Uterus (tissue), 2 donors: ENCODE measurements at regions not wholly inside any gene's neighbourhood (a gene's known extent, or its start where the extent isn't known, plus 50 kb on each side); places are given as distances from the start of the nearest gene placed in this dataset.

Source experiments
- POLR2A ChIP-seq, 2 donors: fragments of 450-650 bp; IDR thresholded peaks; one replicate each; pipeline ENCODE4 v1.6.1; 2016; ENCODE audit warnings: antibody characterized with exemption in 2 of 2, mild to moderate bottlenecking in 1 of 2, moderate library complexity in 1 of 2
- TF ChIP-seq, protein P1 (sequence below), 4 experiments: fragments of 200-600 bp in 2 of 4; fragments of 450-650 bp in 2 of 4; sonication (generic) in 2 of 4; IDR thresholded peaks; one replicate each; pipeline ENCODE4 v1.5.1; 2016 to 2019; ENCODE audit warnings: antibody characterized with exemption in 4 of 4, mild to moderate bottlenecking in 2 of 4, moderate library complexity in 1 of 4

DNA sequence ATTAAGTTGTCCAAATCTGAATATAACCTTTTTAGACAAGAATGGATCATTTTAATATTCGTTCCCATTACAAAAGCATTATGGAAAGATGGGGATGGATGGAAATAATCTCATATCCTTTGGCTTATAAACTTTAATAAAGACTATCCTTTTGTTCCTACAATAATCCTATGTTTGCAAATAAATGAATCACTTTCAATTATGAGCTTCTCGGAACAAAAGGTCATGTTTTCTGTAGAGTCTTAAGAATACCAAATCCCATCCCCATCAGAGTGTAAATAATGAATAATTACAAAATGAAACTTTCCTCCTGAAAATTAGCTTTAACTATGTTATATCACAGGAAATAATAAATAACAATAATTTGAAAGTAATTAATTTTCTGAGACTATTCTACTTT, 329.7 kb downstream of the NR2F1-AS1 start:
- TF ChIP-seq, protein P1, sequence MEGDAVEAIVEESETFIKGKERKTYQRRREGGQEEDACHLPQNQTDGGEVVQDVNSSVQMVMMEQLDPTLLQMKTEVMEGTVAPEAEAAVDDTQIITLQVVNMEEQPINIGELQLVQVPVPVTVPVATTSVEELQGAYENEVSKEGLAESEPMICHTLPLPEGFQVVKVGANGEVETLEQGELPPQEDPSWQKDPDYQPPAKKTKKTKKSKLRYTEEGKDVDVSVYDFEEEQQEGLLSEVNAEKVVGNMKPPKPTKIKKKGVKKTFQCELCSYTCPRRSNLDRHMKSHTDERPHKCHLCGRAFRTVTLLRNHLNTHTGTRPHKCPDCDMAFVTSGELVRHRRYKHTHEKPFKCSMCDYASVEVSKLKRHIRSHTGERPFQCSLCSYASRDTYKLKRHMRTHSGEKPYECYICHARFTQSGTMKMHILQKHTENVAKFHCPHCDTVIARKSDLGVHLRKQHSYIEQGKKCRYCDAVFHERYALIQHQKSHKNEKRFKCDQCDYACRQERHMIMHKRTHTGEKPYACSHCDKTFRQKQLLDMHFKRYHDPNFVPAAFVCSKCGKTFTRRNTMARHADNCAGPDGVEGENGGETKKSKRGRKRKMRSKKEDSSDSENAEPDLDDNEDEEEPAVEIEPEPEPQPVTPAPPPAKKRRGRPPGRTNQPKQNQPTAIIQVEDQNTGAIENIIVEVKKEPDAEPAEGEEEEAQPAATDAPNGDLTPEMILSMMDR (IDR thresholded peaks at IDR 0.05) = no peak
- TF ChIP-seq POLR2A (IDR thresholded peaks at IDR 0.05) = no peak
